HCT116 (cell line): ENCODE measurements at regions not wholly inside any gene's neighbourhood (a gene's known extent, or its start where the extent isn't known, plus 50 kb on each side); places are given as distances from the start of the nearest gene placed in this dataset.

Experiments
- ATAC-seq: fragments of 200-7000 bp; cut with Tn5 transposase; 2 replicates; pipeline ENCODE4 v1.9.1; 2020; ENCODE audit warnings: mild to moderate bottlenecking, moderate library complexity
- BruUV-seq: library from RNA; stranded (reverse); fragments of 400-500 nt; replicated peaks from 2 replicates; lab custom pipeline; 2021; lab: Mats Ljungman, UMichigan
- CTCF ChIA-PET: fragments of 300-600 bp; sonication (Branson Sonifier 250); formaldehyde crosslinking; loops from one replicate; lab custom pipeline; 2021; ENCODE audit warnings: antibody characterized with exemption; lab: Charles Lee
- POLR2A ChIA-PET: fragments of 300-600, 350-600 bp; sonication (Branson Sonifier 250); formaldehyde crosslinking; loops from one replicate; lab custom pipeline; 2021; ENCODE audit warnings: antibody characterized with exemption; lab: Charles Lee
- RAD21 ChIA-PET, 2 experiments: fragments of 300-600 bp; sonication (Branson Sonifier 250); formaldehyde crosslinking; loops; one replicate each; lab custom pipeline; 2023; ENCODE audit warnings: low total read pairs in 2 of 2; ENCODE audit not compliant: uncharacterized antibody in 2 of 2, unreplicated experiment in 2 of 2, low non-redundant PET in 1 of 2; lab: Charles Lee
- DNase-seq: peaks from one replicate; pipeline ENCODE4 v3.0.0-alpha.2; 2010; ENCODE audit warnings: low read depth, low spot score
- H2AFZ ChIP-seq: fragments of 200-600 bp; shearing (Covaris generic), sonication (generic); 2 replicates; pipeline ENCODE4 v1.6.1; 2017; ENCODE audit warnings: low read depth, mixed run types, mixed read lengths, antibody characterized with exemption, low read length; ENCODE audit not compliant: poor library complexity, severe bottlenecking
- H3K27ac ChIP-seq: 2 replicates; pipeline ENCODE4 v1.5.1; 2012; ENCODE audit warnings: low read depth, low read length
- H3K27me3 ChIP-seq: fragments of 200-600 bp; sonication (generic); 2 replicates; pipeline ENCODE4 v1.6.1; 2016; ENCODE audit warnings: mixed run types, low read length, mixed read lengths; ENCODE audit not compliant: insufficient read depth
- H3K36me3 ChIP-seq, 2 experiments: fragments of 200-500 bp in 1 of 2; fragments of 200-600 bp in 1 of 2; sonication (Bioruptor generic) in 1 of 2; sonication (generic) in 1 of 2; 2 replicates each; pipeline versions ENCODE4 v1.5.1 to v1.6.1; 2014 to 2016; ENCODE audit warnings: low read length in 2 of 2, inconsistent platforms in 1 of 2, mixed read lengths in 1 of 2, mixed run types in 1 of 2; ENCODE audit not compliant: insufficient read depth in 2 of 2, control insufficient read depth in 1 of 2
- H3K4me1 ChIP-seq, 2 experiments: fragments of 200-600 bp in 1 of 2; sonication (generic) in 1 of 2; 2 replicates each; pipeline versions ENCODE4 v1.5.1 to v1.6.1; 2012 to 2017; ENCODE audit warnings: low read length in 2 of 2, inconsistent platforms in 1 of 2, mild to moderate bottlenecking in 1 of 2, mixed read lengths in 1 of 2, mixed run types in 1 of 2, moderate library complexity in 1 of 2; ENCODE audit not compliant: insufficient read depth in 2 of 2, control insufficient read depth in 1 of 2
- H3K4me2 ChIP-seq: fragments of 200-600 bp; sonication (generic); 2 replicates; pipeline ENCODE4 v1.6.1; 2017; ENCODE audit warnings: mixed run types, low read length, mixed read lengths
- H3K4me3 ChIP-seq, 2 experiments: fragments of 200-600 bp in 1 of 2; sonication (generic) in 1 of 2; replicated peaks in 1 of 2; 2 replicates each; pipeline ENCODE4 v1.5.1; 2011 to 2016; ENCODE audit warnings: low read length in 2 of 2, control low read depth in 1 of 2, low read depth in 1 of 2, mild to moderate bottlenecking in 1 of 2, mixed read lengths in 1 of 2, mixed run types in 1 of 2
- H3K79me2 ChIP-seq: fragments of 200-600 bp; sonication (generic); 2 replicates; pipeline ENCODE4 v1.6.1; 2017; ENCODE audit warnings: mild to moderate bottlenecking, mixed run types, low read length, moderate library complexity, mixed read lengths; ENCODE audit not compliant: insufficient read depth
- H3K9ac ChIP-seq: fragments of 200-600 bp; sonication (generic); 2 replicates; pipeline ENCODE4 v1.6.1; 2016; ENCODE audit warnings: low read length, mixed read lengths
- H3K9me2 ChIP-seq: fragments of 200-600 bp; sonication (generic), shearing (Covaris generic); 2 replicates; pipeline ENCODE4 v1.6.1; 2017; ENCODE audit warnings: mixed run types, mild to moderate bottlenecking, moderate library complexity; ENCODE audit not compliant: insufficient read depth
- H3K9me3 ChIP-seq, 2 experiments: fragments of 200-500 bp in 1 of 2; fragments of 200-600 bp in 1 of 2; sonication (Bioruptor generic) in 1 of 2; sonication (generic) in 1 of 2; 2 replicates each; pipeline ENCODE4 v1.6.1; 2014 to 2017; ENCODE audit warnings: low read length in 2 of 2, mixed read lengths in 2 of 2, inconsistent platforms in 1 of 2, low read depth in 1 of 2, mild to moderate bottlenecking in 1 of 2, mixed run types in 1 of 2, moderate library complexity in 1 of 2; ENCODE audit not compliant: control insufficient read depth in 1 of 2, insufficient read depth in 1 of 2
- H4K20me1 ChIP-seq: fragments of 200-600 bp; sonication (generic), shearing (Covaris generic); 2 replicates; pipeline ENCODE4 v1.6.1; 2017; ENCODE audit warnings: mixed run types, mild to moderate bottlenecking, moderate library complexity; ENCODE audit not compliant: insufficient read depth
- REST ChIP-seq: IDR thresholded peaks from 2 replicates; pipeline ENCODE4 v1.6.1; 2012; ENCODE audit warnings: low read depth
- SIN3A ChIP-seq: IDR thresholded peaks from 2 replicates; pipeline ENCODE4 v1.6.1; 2012; ENCODE audit warnings: low read depth
- ZBTB33 ChIP-seq: IDR thresholded peaks from 2 replicates; pipeline ENCODE4 v1.6.1; 2011; ENCODE audit warnings: mild to moderate bottlenecking, low read length, moderate library complexity; ENCODE audit not compliant: insufficient replicate concordance; ENCODE audit errors: extremely low read depth
- ZNF274 ChIP-seq: fragments of 200-500 bp; sonication (Bioruptor generic); IDR thresholded peaks from 2 replicates; pipeline ENCODE4 v1.6.1; 2014; ENCODE audit warnings: mild to moderate bottlenecking, low read depth, low read length, inconsistent platforms
- intact Hi-C: fragments of 100-400 bp; cut with micrococcal nuclease; formaldehyde crosslinking; loops from 2 replicates; pipeline ENCODE4 v1.10.0; 2022

- TF ChIP-seq SIN3A: no peak
- TF ChIP-seq, all 23 proteins: peak for 0
Measured at GRCh38 chr1:168875831-168876230, 146.8 kb upstream of the DPT start (continued).

- no peak overlapping the region for H3K4me2 ChIP-seq
- DNase-seq (no peak), ATAC-seq (no peak)
- ChIA-PET POLR2A (no interaction called here), CTCF (no interaction called here)
- no peaks in the 10 kb centered on the region for H3K79me2 ChIP-seq
- no peak overlapping the region for H2AFZ ChIP-seq
- no peaks in the 10 kb centered on the region for H3K27me3 ChIP-seq
- no peak overlapping the region for H3K9ac ChIP-seq
- H3K9me3 ChIP-seq: no peaks in the 10 kb centered on the region
- H4K20me1 ChIP-seq: no peaks in the 10 kb centered on the region
- H3K36me3 ChIP-seq: no peaks in the 10 kb centered on the region
- H3K4me3 ChIP-seq: no peak overlapping the region
- no peak for TF ChIP-seq ZNF274
- TF ChIP-seq ZBTB33: no peak
- no peak for TF ChIP-seq REST
- TF ChIP-seq, all 23 proteins: peak for 0
- RAD21 ChIA-PET: no interaction called here
- intact Hi-C loops: no loop called here
- Histone ChIP-seq H3K27ac (no peak overlapping the region), H3K4me1 (no peaks in the 10 kb centered on the region), H3K9me2 (no peaks in the 10 kb centered on the region)
- BruUV-seq: no TSS peak
Measured at GRCh38 chr1:168876830-168877229, 147.8 kb upstream of the DPT start.
